ENCODE measurements at regions not wholly inside any gene's neighbourhood (a gene's known extent, or its start where the extent isn't known, plus 50 kb on each side); places are given as distances from the start of the nearest gene placed in this dataset.
A peak's percentile ranks its signal among the peaks of the same experiment; 100 is the strongest.
"Not testable (repeated sequence)": the region's sequence is repeated elsewhere in the genome, so short reads cannot be mapped to it uniquely, and the experiment has no call there.

GRCh38 chr6:140708441-140708840, 1334.0 kb upstream of the CITED2 start:
- intact Hi-C loops (cut with DNase I): no loop called here
- DNase-seq (no peak), ATAC-seq (no peak)
- no peaks in the 10 kb centered on the region for H3K36me3 ChIP-seq
- no peaks in the 10 kb centered on the region for H3K4me1 ChIP-seq
- H3K27me3 ChIP-seq (ENCODE audit: low read depth): no peaks in the 10 kb centered on the region
- TF ChIP-seq, protein P1, sequence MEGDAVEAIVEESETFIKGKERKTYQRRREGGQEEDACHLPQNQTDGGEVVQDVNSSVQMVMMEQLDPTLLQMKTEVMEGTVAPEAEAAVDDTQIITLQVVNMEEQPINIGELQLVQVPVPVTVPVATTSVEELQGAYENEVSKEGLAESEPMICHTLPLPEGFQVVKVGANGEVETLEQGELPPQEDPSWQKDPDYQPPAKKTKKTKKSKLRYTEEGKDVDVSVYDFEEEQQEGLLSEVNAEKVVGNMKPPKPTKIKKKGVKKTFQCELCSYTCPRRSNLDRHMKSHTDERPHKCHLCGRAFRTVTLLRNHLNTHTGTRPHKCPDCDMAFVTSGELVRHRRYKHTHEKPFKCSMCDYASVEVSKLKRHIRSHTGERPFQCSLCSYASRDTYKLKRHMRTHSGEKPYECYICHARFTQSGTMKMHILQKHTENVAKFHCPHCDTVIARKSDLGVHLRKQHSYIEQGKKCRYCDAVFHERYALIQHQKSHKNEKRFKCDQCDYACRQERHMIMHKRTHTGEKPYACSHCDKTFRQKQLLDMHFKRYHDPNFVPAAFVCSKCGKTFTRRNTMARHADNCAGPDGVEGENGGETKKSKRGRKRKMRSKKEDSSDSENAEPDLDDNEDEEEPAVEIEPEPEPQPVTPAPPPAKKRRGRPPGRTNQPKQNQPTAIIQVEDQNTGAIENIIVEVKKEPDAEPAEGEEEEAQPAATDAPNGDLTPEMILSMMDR (IDR thresholded peaks at IDR 0.05): no peak
- no peak overlapping the region for H3K27ac ChIP-seq
- H3K4me3 ChIP-seq: no peak overlapping the region
- H3K9me3 ChIP-seq: no peaks in the 10 kb centered on the region

- H3K4me1 ChIP-seq; H3K27ac ChIP-seq; DNase-seq; H3K9me3 ChIP-seq; intact Hi-C loops (cut with DNase I); ATAC-seq; H3K4me3 ChIP-seq; H3K36me3 ChIP-seq; H3K27me3 ChIP-seq (ENCODE audit: low read depth): not testable (repeated sequence)
Measured at GRCh38 chr6:140704008-140704407, 1329.6 kb upstream of the CITED2 start.

- Histone ChIP-seq H3K36me3 (no peaks in the 10 kb centered on the region), H3K4me3 (no peak overlapping the region), H3K27ac (no peak overlapping the region), H3K9me3 (no peaks in the 10 kb centered on the region), H3K4me1 (no peaks in the 10 kb centered on the region), H3K27me3 (ENCODE audit: low read depth) (no peaks in the 10 kb centered on the region)
- intact Hi-C loops (cut with DNase I): no loop called here
- TF ChIP-seq, protein P1 (IDR thresholded peaks at IDR 0.05): no peak
- ATAC-seq (no peak), DNase-seq (no peak)
Measured at GRCh38 chr6:140697585-140697984, 1323.1 kb upstream of the CITED2 start.

DNA sequence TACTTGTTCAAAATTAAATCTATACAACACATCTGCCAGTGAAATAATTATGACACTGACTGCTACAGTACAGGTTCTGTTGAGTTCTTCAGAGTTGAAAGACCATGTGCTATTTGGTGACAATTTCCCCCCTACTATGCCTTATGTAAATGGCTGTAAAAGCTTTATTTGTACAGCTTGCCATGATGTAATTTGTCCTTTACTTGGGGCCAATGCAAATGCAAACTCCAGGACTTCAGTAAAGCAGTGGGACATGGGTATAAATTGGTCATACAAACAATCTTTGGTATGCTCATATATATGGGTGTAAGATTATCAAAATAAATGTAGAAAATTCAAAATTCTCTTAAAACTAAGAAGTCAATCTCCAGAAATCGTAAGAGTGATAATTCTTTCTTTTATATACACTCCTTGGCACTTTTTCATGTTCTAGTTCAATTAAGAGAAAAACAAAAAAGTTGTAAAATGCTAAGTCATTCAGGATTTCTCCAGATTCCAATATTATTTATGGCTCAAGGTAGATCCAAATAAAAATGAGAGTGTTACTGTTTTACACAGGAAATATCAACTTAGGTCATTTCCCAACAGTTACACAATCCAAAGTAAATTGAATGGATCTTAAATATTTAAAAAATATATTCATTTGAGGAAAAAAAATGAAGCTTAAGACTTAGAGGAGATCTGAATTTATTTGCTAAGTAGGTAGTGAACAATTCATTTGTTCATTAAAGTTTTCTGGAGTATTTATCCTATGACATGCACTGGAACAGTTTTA, 1310.5 kb upstream of the CITED2 start:
- no peaks in the 10 kb centered on the region for H3K4me1 ChIP-seq
- no peaks in the 10 kb centered on the region for H3K36me3 ChIP-seq
- no peak overlapping the region for H3K4me3 ChIP-seq
- ATAC-seq: no peak
- no peaks in the 10 kb centered on the region for H3K27me3 ChIP-seq (ENCODE audit: low read depth)
- no peak overlapping the region for H3K27ac ChIP-seq
- TF ChIP-seq, protein P1 (IDR thresholded peaks at IDR 0.05): no peak
- no peak for DNase-seq
- intact Hi-C loops (cut with DNase I): no loop called here
- no peaks in the 10 kb centered on the region for H3K9me3 ChIP-seq

DNA sequence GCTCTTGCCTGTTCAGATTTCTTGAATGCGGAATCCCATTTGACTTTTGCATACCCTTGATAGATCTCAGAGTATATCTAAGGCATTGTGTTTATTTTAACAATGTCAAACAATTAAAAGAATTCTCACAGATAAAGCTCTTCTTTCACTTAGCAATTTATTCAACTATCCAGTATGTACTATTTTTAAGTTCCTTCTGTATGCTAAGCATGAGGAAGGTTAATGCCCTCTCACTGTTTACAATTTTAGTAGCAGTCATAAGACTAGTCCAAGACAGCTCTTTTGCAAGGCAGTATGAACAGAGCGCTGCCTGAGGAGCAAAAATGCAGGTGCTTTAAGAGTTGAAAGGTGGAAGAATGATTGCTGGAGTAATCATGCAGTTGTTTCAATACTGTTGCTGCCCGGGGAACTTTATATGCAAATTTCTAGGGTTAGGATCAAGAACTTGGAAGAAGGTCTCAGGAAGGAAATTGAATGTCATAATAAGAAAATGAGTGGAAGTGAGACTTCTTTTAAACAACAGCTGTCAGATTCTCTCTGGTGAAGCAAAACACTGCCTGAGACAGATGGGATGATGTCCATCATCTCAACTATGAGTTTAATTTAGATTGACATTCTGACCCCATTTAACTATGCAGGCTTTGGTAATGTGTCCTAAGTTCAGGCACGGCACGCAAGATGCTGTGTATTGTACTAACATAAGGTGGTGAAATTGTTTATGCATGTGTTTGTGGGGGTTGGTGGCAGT, 1303.5 kb upstream of the CITED2 start:
- TF ChIP-seq, protein P1 (IDR thresholded peaks at IDR 0.05): no peak
- Histone ChIP-seq H3K27me3 (ENCODE audit: low read depth) (no peaks in the 10 kb centered on the region), H3K27ac (no peak overlapping the region), H3K4me3 (no peak overlapping the region), H3K4me1 (no peaks in the 10 kb centered on the region), H3K9me3 (no peaks in the 10 kb centered on the region), H3K36me3 (no peaks in the 10 kb centered on the region)
- no peak for ATAC-seq
- DNase-seq: no peak
- intact Hi-C loops (cut with DNase I): no loop called here

GRCh38 chr6:140671926-140672325, 1297.5 kb upstream of the CITED2 start:
- TF ChIP-seq, protein P1 (IDR thresholded peaks at IDR 0.05): no peak
- Histone ChIP-seq H3K27ac (no peak overlapping the region), H3K4me1 (no peaks in the 10 kb centered on the region), H3K9me3 (no peaks in the 10 kb centered on the region), H3K36me3 (no peaks in the 10 kb centered on the region), H3K4me3 (no peak overlapping the region), H3K27me3 (ENCODE audit: low read depth) (no peaks in the 10 kb centered on the region)
- ATAC-seq (peak in 1 of 2 donors; percentile 36), DNase-seq (no peak)
- intact Hi-C loops (cut with DNase I): no loop called here

All from lower lobe of right lung (tissue), 2 donors.